Anterior cingulate cortex (tissue), 58 donors: ENCODE measurements at regions not wholly inside any gene's neighbourhood (a gene's known extent, or its start where the extent isn't known, plus 50 kb on each side); places are given as distances from the start of the nearest gene placed in this dataset.

Experiments used
- DNase-seq, 58 donors: peaks; one replicate each; lab custom pipeline; 2025; lab: John Stamatoyannopoulos, UW

DNA sequence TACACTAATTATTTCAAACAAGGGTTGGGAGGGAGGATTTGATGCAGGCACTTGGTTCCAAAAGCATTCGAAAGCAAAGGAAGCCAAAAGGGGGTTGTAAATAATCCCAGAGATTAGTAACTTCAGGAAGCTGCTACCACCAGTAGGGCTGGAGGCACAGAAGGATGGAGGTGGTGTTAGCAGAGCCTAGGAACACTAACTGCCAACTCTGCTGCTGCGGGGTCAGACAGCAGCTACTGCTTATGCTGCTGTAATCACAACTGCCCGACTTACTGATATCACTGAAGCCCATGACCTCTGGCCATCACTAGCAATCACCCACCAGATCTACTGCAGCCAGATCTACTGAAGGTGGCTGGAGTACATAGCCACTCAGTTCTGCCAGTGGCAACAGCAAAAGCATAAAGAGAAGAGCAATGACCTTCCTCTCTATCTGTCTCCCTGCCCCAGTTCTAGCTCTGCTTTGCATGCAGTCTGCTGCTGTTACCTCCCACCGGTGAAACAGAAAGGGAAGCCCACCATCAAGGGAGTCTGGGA lies 408.5 kb downstream of the PLPP3 start:
- DNase-seq, result no peak

DNA sequence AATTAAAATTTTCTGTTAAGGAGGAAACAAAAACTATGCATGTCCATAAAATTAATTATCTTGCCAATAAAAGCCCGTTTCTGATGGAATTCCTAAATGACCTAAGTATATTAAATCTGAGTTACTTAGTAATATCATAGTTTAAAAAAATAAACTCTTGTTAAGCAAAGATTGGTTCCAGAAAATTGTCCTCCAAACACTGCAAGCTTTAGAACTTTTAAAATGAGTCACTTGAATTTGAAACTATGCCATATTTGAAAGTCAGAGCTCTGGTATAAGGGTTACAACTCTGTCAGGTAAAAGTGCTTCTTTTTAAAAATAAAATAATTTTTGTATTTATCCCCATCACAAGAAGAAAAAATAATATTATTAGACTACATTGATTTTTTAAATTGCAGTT lies 409.5 kb downstream of the PLPP3 start:
- no peak for DNase-seq

DNA sequence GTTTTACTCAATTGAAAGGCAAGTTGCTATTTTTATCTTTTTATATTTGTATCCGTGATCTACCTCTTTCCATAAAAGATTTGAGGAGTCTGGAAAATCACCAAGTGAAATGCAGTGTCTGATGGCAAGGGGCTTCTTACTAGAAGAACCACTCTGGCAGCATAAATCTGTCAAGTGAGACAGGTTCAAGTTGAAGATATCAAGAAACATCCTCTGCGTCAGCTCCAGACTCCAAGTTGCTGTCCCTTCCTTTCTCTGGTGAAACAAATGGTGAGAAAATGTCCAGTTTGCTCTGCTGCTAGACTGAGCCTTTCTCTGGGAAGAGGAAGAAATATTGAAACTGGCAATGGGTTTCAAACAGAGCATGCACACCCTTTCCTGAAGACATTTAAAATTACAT lies 411.2 kb downstream of the PLPP3 start:
- no peak for DNase-seq

DNA sequence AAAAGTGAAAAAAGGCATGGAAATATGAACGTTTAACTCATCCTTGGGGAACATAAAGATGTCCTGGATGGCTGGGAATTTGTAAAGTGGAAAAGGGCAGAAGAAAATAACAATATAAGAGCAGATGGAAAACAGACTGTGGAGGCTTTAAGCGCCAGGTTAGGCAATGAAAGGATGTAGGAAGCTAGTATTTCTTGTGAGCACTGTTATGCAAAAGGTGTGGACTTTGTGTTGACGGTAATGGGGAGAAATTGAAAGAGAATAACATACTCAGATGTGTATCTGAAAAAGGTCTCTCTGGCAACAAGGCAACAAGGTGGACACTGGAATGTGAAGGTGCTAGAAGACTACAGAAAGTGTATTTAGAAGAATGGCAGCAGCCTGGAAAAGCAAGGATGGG lies 411.8 kb downstream of the PLPP3 start:
- DNase-seq, result no peak

DNA sequence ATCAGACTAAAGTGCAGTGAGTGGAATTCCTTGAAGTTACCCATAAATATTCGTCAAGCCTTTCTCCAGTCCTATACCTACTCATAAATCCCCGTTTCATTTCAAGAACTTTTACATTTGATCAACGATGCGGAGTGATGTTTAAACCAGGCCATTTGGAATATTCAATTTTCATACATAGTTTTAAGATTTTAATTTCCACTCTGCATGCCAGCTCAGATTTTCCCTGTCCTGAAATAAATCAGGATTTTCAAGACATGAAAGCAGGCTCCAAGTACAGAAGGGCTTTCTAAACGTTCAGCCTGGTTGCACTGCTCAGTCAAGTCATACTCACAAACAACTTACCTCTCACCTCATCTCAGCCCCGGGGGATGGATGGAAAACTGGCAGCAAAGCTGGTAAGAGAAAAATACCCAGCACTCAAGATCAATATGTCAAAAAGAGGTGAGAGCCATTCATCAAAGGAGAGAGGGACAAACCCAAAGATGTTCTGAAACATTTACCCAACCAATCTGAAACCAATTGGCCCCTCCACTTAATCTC lies 418.5 kb downstream of the PLPP3 start:
- DNase-seq, result no peak

DNA sequence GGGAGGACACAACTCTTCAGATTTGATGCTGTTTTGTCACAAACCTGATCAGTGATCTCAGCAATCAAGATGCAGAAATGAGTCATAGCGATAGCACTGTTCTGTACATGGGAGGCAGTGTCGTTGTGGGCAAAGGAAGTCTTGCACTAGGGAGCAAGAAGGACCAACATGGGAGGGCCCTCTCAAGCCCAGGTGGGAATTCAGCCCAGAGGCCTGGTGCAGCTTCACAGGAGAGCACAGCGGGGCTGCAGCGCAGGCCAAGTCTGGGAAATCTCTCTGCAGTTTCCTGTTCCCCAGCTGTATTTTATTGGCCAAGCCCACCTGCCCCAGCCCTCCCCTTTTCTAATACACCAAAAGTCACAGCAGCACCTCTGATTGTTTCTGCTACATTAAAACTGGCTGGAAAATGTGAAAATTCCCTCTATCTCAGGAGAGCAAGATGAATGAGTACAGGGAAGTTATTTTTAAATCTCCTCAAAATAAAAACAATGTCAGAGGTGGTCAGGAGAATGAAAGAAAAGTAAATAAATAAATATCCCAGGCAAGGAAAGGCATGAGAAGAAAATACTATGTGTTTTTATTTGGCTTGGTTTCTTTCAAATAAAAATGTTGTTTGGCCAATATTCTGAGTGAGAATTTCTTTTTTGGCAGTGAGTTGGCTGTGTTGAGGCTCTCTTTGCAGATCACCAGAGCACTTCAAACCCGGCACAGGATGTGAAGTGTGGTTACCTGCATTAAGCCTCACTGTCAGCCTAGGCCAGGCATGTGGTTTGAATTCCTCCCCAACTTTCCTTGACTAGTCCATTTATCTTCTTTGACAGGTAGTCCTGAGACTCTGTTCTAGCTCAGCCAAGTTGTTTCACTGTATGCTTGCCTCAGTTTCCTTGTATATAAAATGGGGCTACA lies 422.1 kb downstream of the PLPP3 start:
- DNase-seq, result no peak

DNA sequence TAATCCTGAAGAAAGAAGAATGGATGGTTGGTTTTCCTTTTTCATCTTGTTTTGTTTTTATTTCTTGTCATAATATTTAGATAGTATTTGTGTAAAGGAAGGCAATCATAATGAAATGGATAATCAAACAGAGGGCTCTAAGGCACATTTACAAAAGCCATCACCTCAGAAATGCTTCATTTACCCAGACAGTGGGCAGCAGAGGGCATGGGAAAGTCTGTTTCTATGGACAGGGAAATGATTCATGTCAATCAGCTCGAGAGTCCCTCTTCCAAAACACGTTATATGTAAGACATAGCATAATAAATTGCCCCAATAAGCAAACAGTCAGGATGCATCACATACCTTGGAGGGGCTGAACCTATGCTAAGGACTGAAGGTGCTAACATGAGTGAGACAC lies 426.1 kb downstream of the PLPP3 start:
- no peak for DNase-seq

DNA sequence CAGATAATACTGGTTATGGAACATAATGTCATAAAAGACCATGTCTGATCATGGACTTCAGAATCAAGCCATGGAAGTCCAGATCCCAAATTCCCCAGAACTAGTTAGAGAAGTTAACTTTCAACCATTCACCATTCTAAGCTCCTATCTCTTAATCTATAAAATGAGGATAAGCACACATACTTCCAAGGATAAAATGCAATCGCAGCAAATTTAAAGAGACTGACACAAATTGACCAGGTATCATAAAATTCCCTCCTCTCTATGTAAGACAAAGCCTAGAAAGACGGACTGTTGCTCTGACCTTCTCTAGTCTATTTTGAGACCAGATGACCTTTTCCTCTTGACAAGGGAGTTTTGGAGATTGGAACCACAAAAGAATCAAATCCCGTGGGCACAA lies 426.7 kb downstream of the PLPP3 start:
- no peak for DNase-seq

DNA sequence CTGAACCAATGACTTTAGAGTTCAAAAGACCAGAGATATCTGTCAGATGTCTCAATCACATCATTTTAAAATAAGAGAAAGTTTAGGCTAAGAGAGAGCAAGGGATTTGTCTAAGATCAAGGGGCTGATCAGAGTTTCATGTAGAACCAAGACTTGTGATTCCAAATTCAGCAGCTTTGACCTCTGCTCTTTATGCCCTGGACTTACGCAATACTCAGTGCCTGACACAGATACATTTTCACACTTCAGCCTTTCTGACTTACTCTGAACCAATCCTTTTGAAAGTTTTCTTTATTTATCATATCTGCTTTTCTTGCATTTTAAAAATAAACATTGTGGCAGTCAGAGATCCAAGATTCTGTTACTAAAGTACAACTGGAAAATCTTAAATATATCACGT lies 428.0 kb downstream of the PLPP3 start:
- no peak for DNase-seq

DNA sequence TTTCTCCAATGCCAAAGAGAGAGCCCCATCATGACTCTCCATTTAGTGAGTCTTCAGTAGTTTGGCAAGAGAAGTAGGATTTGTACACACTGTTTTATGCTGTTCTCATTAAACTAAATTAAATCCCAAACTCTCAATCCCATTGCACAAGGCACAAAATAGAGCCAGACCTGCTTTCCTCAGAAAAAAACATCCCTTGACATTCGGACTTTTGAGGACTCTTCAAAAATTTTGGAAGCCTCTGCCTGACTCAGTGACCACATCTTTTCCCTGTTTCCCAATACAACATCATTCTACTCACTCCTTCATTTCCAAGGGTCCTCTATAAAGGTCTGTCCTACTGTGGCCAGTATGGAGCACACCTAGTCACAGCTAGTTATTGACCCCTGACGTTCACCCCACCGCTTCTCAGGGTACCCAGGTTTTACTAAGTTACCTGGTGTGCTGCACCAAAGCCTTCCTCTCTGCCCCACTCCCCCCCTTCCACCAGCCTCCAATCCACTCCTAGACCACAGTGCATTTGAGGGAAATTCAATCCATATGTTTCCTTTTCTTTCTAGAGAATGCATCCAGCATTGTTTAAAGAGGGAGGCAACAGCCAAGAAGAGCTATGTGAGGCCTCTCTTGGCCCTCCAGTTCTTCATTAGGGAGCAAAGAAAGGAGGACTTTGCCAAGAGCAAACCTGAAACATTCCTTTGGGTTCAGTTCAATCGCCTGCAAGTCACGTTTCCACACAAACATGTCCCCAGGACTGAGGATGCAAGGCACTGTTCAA lies 428.7 kb downstream of the PLPP3 start:
- no peak for DNase-seq

DNA sequence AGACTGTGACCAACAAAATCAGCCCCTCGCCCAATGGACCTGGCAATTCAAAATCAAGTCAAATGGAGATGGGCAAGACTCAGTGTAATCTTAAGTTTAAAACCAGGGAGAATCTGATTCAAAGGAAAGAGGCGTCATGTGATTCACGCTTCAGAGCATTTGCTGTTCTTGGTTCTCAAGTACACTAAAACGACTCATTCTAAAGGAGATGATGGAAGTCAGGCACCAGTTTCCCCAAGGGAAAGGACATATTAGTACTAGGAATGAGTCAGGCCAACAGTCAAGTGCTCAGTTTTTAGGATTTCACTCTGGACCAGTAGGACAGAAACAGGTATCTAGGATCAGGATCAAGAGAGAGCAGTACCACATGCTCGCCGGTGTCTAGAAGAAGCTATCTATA lies 429.6 kb downstream of the PLPP3 start:
- no peak for DNase-seq

DNA sequence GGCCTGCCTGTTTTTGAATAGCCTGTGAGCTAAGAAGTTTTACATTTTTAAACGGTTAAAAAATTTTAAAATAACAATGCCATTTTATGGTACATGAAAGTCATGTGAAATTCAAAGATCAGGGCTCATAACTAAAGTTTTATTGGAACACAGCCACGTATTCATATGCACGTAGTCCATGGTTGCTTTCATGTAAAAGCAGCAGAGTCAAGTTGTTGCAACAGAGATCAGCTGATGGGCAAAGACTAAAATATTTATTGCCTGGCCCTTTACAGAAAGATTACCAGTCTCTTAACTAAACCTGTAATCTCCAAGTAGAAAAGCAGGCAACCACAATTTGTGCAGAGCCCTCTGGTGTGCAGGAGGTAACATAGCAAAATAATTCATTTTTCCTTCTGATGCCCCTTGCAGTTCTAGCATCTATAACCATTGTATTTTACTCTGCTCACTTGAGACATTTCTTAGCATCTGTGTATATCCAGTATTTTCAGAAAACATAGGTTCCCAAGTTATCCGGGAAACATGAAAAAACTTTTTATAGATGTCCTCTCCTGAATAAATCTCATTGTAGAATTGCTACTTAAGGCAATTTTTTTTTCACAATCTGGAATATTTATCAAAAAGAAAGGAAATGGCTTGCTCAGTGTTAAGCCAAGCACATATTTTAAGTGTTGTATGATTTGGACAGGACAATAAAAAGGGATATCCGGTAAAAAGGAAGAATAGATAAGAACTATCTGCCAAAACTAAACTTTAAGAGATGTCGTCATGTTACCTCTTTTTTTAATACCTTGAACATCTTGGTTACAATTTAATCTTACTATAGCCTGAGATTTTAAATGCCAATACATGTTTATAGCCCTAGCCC lies 430.8 kb downstream of the PLPP3 start:
- DNase-seq, result no peak

DNA sequence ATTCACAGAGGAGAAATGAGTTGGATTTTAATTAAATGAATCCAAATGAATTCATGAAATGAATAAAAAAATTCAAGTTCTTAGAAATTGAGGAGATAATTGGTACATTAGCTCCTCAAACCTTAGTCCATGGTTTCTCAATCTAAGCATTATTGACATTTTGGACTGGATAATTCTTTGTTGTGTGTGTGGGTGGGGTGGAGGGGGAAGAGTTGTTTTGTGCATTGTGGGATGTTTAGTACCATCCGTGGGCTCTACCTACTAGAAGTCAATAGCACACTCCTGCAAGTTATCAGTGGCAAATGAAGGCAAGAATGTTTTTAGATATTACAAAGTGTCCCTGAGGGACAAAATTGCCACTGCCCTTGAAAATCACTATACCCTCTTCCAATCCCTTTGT lies 431.9 kb downstream of the PLPP3 start:
- no peak for DNase-seq

DNA sequence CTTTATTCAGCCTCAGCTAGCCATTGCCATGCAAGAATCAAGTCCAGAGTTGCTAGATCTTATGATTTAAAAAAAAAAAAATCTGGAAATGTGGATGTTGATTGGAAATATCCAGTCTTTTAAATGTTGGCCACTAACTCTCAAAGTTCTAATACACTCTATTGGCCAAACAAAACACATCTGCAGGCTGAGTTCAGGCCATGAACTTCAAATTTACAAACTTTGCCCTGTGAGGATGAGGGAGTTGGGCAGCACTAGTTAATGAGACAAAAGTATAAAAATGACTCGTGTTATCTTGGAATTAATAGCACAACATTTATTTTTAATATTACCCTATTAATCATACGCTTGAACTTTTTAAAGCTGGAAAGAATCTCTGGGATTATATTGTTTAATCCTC lies 432.3 kb downstream of the PLPP3 start:
- no peak for DNase-seq

DNA sequence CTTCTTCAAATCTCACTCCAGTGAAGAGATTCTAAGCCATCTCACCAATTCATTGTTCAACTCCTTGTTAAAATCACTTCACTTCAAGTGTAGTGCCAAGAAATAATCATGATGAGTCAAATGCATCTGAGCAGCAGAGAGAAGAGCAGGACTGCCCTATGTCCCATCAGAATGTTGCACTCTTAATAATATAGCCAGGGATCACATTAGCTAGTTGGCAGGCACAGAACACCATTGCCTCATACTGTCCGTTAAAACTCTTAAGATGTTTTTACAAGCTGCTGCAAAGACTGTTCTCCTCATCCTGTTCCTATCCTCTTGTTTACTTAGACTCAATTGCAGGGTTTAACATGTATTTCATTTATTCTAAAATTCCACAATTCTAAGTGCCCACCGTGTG lies 432.9 kb downstream of the PLPP3 start:
- DNase-seq, result no peak

DNA sequence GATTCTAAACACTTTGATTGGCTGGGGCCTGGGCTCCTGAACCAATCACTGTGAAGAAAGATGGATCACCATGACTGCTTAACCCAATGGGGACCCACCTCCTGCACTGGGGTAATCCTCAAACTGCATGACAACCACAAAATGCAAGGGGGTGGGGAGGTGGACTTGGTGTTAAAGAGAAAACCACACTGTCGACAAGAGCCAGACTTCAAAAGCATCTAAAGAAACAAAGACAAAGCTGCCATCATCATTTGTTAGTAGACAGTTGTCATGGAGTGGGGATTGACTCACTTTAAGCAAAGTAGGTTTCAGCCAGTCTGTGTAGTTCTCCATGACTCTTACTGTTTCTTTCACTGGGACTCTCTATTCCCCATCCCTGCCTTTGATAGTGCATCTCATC lies 433.8 kb downstream of the PLPP3 start:
- DNase-seq, result no peak

DNA sequence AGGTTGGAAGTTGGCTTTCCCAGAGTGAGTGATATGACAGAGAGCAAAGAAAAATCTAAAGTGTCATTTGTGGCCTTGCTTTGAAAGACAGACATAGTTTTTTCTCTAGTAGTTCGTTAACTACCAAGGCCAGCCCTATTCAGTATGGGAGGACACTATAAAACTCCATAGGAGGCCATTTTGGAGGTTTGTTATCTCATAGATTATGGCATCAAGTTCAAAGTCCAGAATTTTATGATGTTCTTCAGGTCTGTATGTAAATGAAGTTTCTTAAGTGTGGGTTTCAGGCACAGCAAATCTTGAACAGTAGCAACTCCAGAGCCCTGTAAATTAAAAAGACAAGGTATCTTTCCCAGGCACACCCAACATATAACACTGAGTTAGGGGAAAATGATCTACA lies 437.1 kb downstream of the PLPP3 start:
- no peak for DNase-seq

DNA sequence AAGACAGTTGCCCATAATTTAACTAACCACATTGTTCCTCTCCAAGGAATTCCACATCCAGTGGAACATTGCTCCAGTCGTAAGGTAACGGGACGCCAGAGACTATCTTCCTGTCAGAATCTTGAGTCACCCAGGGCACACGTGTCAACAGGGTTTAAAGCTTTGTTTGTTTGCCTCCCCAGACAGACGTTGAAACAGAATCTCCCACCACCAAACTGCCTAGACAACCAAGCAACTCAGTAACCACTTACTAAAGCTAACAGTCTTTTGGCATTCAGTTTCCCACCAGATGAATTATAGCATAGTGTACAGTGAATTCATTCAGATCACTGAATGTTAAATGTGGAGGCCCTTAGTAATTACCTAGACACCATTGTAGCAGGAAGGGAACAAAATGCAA lies 439.5 kb downstream of the PLPP3 start:
- no peak for DNase-seq

DNA sequence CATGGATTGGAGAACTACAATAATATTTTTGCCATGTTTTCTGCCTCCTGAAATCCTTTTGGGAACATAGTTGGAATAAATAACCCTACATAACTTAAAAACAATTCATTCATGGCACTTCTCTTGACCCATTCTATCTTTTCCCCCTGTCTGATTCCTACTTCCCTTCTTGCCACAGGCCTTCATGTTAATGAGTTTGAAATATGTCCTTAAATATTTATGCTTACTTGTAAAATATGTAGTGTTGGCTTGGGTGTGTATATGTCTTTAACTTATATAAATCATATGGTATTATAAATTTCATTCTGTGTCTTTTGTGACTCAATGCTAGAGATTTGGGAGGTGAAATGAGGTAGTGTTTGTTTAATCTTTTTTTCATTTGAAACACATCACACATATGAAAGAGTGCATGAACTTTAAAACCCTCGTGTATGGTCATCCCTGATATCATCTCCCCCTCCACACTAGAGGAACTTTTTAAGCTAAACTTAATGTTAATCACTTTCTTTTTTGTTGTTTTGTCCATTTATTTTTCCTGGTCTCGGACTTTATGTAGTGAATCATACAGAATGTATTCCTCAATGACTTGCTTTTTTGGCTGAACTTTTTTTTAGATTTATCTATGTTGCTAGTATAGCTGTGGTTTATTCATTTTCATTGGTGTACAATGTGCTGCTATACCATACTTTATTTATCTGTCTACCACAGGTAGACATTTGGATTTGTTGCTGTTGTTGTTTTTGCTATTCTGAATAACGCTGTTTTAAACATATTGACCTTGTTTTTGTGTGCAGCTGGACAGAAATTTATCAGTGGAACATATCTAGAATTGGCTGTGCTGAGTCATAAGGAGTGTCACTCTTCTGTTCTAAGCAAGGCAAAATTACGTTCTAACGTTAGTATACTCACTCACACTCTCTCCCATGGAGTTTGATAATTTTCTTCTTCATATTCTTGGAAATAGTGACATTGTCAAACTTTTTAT lies 441.6 kb downstream of the PLPP3 start:
- no peak for DNase-seq
